GM10266 (cell line): ENCODE measurements at regions not wholly inside any gene's neighbourhood (a gene's known extent, or its start where the extent isn't known, plus 50 kb on each side); places are given as distances from the start of the nearest gene placed in this dataset.

ENCODE experiments used
- DNase-seq: peaks from one replicate; pipeline ENCODE4 v3.0.0; 2012; ENCODE audit errors: extremely low spot score
- TF ChIP-seq, protein P1 (sequence below): IDR thresholded peaks from 2 replicates; pipeline ENCODE4 v1.5.1; 2012; ENCODE audit warnings: mild to moderate bottlenecking, low read depth; ENCODE audit not compliant: control insufficient read depth, insufficient read depth; ENCODE audit errors: missing control alignments

DNA sequence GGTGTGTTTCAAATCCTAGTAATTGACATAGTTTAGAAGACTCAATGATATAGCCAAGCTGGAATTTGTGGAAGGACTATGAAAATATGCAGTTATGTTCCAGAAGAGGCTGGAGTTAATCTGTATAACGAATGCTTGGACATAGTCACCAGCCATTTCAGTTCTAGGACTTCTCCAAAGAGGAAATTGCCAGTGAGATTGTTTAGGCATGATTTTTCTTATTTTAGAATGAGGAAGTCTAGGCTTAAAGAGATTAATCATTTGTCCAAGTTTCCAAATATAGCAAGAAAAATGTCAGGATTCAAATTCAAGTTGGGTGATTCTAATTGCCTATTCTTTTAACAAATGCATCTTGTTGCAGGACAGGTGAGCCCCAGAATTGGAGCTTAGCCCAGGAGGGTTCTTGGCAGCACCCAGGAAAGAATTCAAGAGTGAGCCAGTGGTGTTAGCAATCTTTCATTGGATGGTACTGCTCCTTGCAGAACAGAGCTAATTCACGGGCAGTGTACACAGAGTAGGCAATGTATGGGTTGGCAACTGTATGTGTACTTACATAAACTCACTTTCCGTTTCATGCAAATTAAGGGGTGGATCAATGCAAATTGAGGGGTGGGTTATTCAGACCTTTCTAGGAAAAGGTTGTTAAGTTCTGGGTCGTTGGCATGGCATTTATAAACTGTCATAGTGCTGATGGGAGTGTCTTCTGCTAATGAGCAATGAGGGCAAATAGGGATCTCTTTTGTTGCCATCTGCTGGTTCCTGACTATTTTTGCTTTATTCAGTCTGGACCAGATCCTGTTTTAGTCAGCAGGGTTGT is 763.1 kb upstream of the SLITRK1 start:
- DNase-seq: no peak

GRCh38 chr13:84641491-84641890 is 759.2 kb upstream of the SLITRK1 start:
- TF ChIP-seq, protein P1, sequence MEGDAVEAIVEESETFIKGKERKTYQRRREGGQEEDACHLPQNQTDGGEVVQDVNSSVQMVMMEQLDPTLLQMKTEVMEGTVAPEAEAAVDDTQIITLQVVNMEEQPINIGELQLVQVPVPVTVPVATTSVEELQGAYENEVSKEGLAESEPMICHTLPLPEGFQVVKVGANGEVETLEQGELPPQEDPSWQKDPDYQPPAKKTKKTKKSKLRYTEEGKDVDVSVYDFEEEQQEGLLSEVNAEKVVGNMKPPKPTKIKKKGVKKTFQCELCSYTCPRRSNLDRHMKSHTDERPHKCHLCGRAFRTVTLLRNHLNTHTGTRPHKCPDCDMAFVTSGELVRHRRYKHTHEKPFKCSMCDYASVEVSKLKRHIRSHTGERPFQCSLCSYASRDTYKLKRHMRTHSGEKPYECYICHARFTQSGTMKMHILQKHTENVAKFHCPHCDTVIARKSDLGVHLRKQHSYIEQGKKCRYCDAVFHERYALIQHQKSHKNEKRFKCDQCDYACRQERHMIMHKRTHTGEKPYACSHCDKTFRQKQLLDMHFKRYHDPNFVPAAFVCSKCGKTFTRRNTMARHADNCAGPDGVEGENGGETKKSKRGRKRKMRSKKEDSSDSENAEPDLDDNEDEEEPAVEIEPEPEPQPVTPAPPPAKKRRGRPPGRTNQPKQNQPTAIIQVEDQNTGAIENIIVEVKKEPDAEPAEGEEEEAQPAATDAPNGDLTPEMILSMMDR: no peak
- no peak for DNase-seq

More for the DNA sequence above, 763.1 kb upstream of the SLITRK1 start:
- TF ChIP-seq, protein P1: no peak

DNA sequence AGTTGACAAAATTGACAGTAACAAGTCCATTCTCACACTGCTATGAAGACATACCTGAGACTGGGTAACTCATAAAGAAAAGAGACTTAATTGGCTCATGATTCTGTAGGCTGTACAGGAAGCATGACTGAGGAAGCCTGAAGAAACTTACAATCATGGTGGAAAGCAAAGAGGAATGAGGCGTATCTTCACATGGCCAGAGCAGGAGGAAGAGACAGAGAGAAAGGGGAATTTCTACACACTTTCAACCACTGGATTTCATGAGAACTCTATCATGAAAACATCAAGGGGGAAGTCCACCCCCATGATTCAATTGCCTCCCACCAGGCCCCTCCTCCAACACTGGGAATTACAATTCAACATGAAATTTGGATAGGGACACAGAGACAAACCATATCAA is 758.4 kb upstream of the SLITRK1 start:
- no peak for DNase-seq
- TF ChIP-seq, protein P1: no peak

GRCh38 chr13:84630476-84630875 is 748.2 kb upstream of the SLITRK1 start:
- no peak for DNase-seq
- TF ChIP-seq, protein P1: no peak

GRCh38 chr13:84616864-84617263 is 734.6 kb upstream of the SLITRK1 start:
- TF ChIP-seq, protein P1: no peak
- DNase-seq: no peak

- TF ChIP-seq, protein P1: no peak
- no peak for DNase-seq
Observed at GRCh38 chr13:84609716-84610115, 727.4 kb upstream of the SLITRK1 start.

DNA sequence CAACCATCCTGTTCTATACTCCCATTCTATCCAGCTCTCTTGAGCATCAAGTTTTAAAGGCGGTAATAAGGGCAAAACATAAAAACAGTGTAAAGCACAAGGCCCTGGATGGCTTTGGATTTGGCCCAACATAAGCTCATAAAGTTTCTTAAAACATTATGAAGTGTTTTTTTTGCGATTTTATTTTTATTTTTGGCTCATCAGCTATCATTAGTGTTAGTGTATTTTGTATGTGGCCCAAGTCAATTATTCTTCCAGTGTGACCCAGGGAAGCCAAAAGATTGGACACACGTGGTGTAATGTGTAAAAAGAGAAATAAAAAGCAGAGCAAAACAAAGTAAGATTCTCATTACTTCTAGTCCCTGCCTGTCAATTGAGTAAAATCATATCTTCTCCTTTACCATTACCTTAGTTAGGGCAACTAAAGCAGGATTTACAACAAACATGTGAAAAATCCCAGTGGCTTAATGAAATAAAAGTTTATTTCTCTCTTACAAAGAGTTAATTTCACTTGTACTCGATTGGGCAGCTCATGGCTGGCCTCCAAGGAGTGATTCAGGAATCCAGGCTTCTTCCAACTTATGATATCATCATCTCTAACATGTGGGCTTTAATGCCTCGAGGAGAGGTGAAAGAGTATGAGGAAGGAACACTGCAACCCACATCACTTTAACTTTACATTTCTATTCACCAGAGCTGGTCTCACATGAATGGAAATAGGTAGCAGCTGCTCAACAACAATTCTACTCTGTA is 725.2 kb upstream of the SLITRK1 start:
- no peak for DNase-seq
- TF ChIP-seq, protein P1: no peak
